Neural cell (in vitro differentiated cells): ENCODE measurements at regions not wholly inside any gene's neighbourhood (a gene's known extent, or its start where the extent isn't known, plus 50 kb on each side); places are given as distances from the start of the nearest gene placed in this dataset.

Experiments used
- H2AFZ ChIP-seq: fragments of 200-600, 300-800 bp; sonication (generic), shearing (Covaris generic); 2 replicates; pipeline ENCODE4 v1.6.0; 2014; ENCODE audit warnings: low read depth, mild to moderate bottlenecking, antibody characterized with exemption, low read length, moderate library complexity
- H3F3A ChIP-seq: fragments of 200-600 bp; shearing (Covaris generic); 2 replicates; pipeline ENCODE4 v1.6.1; 2016; ENCODE audit warnings: mild to moderate bottlenecking, moderate library complexity, mixed read lengths, antibody characterized with exemption, low read length; ENCODE audit not compliant: insufficient read depth, poor library complexity, severe bottlenecking
- H3K27ac ChIP-seq: fragments of 200-600, 300-800 bp; sonication (generic), shearing (Covaris generic); 2 replicates; pipeline ENCODE4 v1.5.1; 2014; ENCODE audit warnings: mild to moderate bottlenecking, low read length, moderate library complexity
- H3K27me3 ChIP-seq: fragments of 300-800, 200-600 bp; sonication (generic), shearing (Covaris generic); 2 replicates; pipeline ENCODE4 v1.6.0; 2014; ENCODE audit warnings: mild to moderate bottlenecking, low read depth, low read length, moderate library complexity; ENCODE audit not compliant: insufficient read depth
- H3K36me3 ChIP-seq: fragments of 300-800, 200-600 bp; sonication (generic), shearing (Covaris generic); 2 replicates; pipeline ENCODE4 v1.5.1; 2014; ENCODE audit warnings: mild to moderate bottlenecking, antibody characterized with exemption, low read length, moderate library complexity; ENCODE audit not compliant: insufficient read depth
- H3K4me2 ChIP-seq: fragments of 300-800, 200-600 bp; sonication (generic), shearing (Covaris generic); 2 replicates; pipeline ENCODE4 v1.6.0; 2014; ENCODE audit warnings: mild to moderate bottlenecking, low read length
- H3K4me3 ChIP-seq: fragments of 300-800, 200-600 bp; sonication (generic), shearing (Covaris generic); 2 replicates; pipeline ENCODE4 v1.5.1; 2014; ENCODE audit warnings: mild to moderate bottlenecking, low read length, moderate library complexity
- H3K79me2 ChIP-seq: fragments of 200-600 bp; shearing (Covaris generic); replicated peaks from 2 replicates; pipeline ENCODE4 v1.6.0; 2014; ENCODE audit warnings: mild to moderate bottlenecking, low read length, moderate library complexity; ENCODE audit not compliant: insufficient read depth
- H3K9ac ChIP-seq: fragments of 300-800, 200-600 bp; sonication (generic), shearing (Covaris generic); 2 replicates; pipeline ENCODE4 v1.6.1; 2016; ENCODE audit warnings: mild to moderate bottlenecking, low read length, mixed read lengths
- H3K9me2 ChIP-seq: fragments of 200-600 bp; shearing (Covaris generic); 2 replicates; pipeline ENCODE4 v1.6.1; 2016; ENCODE audit warnings: mild to moderate bottlenecking, low read length, mixed read lengths; ENCODE audit not compliant: insufficient read depth
- H3K9me3 ChIP-seq: fragments of 200-600, 300-800 bp; sonication (generic), shearing (Covaris generic); 2 replicates; pipeline ENCODE4 v1.6.1; 2016; ENCODE audit warnings: mild to moderate bottlenecking, mixed run types, low read length, moderate library complexity, mixed read lengths
- H4K20me1 ChIP-seq: fragments of 200-600 bp; shearing (Covaris generic); 2 replicates; pipeline ENCODE4 v1.6.1; 2016; ENCODE audit warnings: mild to moderate bottlenecking, mixed run types; ENCODE audit not compliant: insufficient read depth
- EP300 ChIP-seq: fragments of 450-650 bp; conservative IDR thresholded peaks from 2 replicates; pipeline ENCODE4 v1.6.1; 2014; ENCODE audit warnings: antibody characterized with exemption, mild to moderate bottlenecking, moderate library complexity; ENCODE audit not compliant: poor library complexity, severe bottlenecking
- EZH2 ChIP-seq: fragments of 200-600, 300-800 bp; shearing (Covaris generic), sonication (generic); IDR thresholded peaks from 2 replicates; pipeline ENCODE4 v1.6.1; 2014; ENCODE audit warnings: antibody characterized with exemption, low read length, borderline replicate concordance, mild to moderate bottlenecking; ENCODE audit not compliant: insufficient read depth, poor library complexity, severe bottlenecking
- MXI1 ChIP-seq: fragments of 450-650 bp; conservative IDR thresholded peaks from 2 replicates; pipeline ENCODE4 v1.6.1; 2014; ENCODE audit warnings: antibody characterized with exemption, mild to moderate bottlenecking; ENCODE audit not compliant: poor library complexity, severe bottlenecking
- POLR2AphosphoS5 ChIP-seq: IDR thresholded peaks from 2 replicates; pipeline ENCODE4 v1.6.1; 2012
- RAD21 ChIP-seq: fragments of 450-650 bp; conservative IDR thresholded peaks from 2 replicates; pipeline ENCODE4 v1.6.1; 2014; ENCODE audit warnings: antibody characterized with exemption, mild to moderate bottlenecking, moderate library complexity
- SMC3 ChIP-seq: fragments of 450-650 bp; conservative IDR thresholded peaks from 2 replicates; pipeline ENCODE4 v1.6.1; 2014; ENCODE audit warnings: antibody characterized with exemption, mild to moderate bottlenecking, moderate library complexity; ENCODE audit not compliant: poor library complexity
- TAF1 ChIP-seq: IDR thresholded peaks from 2 replicates; pipeline ENCODE4 v1.6.1; 2012; ENCODE audit warnings: low read depth
- TF ChIP-seq, protein P1 (sequence below): fragments of 450-650 bp; IDR thresholded peaks from 2 replicates; pipeline ENCODE4 v1.5.1; 2014; ENCODE audit warnings: antibody characterized with exemption, mild to moderate bottlenecking, moderate library complexity; ENCODE audit not compliant: poor library complexity, severe bottlenecking
- TF ChIP-seq, protein P2 (sequence below): IDR thresholded peaks from 2 replicates; pipeline ENCODE4 v1.6.1; 2012; ENCODE audit warnings: borderline replicate concordance

DNA sequence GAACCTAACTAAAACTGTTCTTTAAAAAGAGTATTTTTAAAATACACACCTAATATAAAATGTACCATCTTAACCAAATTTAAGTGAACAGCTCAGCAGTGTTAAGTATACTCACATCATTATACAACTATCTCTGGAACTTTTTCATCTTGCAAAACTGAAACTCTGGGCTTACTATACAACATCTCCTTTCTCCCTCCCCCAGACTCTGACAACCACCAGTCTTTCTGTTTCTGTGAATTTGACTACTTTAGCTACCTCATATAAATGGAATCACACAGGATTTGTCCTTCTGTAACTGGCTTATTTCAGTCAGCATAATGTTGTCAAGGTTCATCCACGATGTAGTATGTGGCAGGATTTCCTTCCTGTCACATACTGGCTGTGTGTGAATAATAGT is 93.5 kb downstream of the FOXD1 start:
- Histone ChIP-seq H3F3A (no peaks in the 10 kb centered on the region), H3K27me3 (no peaks in the 10 kb centered on the region), H3K4me2 (no peak overlapping the region)

DNA sequence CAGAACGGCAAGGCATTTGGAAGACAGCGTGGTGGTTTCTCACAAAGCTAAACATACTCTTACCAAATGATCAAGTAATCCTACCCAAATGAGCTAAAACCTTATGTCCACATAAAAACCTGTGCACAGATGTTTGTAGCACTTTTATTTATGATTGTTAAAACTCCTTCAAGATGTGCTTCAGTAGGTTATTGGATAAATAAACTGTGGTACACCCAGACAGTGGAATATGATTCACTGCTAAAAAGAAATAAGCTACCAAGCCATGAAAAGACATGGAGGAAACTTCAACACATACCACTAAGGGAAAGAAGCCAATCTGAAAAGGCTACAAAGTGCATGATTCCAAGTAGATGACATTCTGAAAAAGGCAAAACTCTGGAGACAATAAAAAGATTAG is 94.2 kb downstream of the FOXD1 start:
- H3K27me3 ChIP-seq, result no peaks in the 10 kb centered on the region
- no peak overlapping the region for H3K27ac ChIP-seq
- H3K4me2 ChIP-seq, result no peak overlapping the region

More for the DNA sequence above, 93.5 kb downstream of the FOXD1 start:
- Histone ChIP-seq H3K36me3 (no peaks in the 10 kb centered on the region), H3K27ac (no peak overlapping the region), H3K9me2 (no peaks in the 10 kb centered on the region), H3K79me2 (no peaks in the 10 kb centered on the region), H3K9ac (no peak overlapping the region), H3K9me3 (no peaks in the 10 kb centered on the region), H4K20me1 (no peaks in the 10 kb centered on the region), H3K4me3 (no peak overlapping the region), H2AFZ (no peak overlapping the region)
- no peak for TF ChIP-seq MXI1
- no peak for TF ChIP-seq EZH2
- TF ChIP-seq POLR2AphosphoS5, result no peak
- no peak for TF ChIP-seq EP300
- TF ChIP-seq, protein P1, sequence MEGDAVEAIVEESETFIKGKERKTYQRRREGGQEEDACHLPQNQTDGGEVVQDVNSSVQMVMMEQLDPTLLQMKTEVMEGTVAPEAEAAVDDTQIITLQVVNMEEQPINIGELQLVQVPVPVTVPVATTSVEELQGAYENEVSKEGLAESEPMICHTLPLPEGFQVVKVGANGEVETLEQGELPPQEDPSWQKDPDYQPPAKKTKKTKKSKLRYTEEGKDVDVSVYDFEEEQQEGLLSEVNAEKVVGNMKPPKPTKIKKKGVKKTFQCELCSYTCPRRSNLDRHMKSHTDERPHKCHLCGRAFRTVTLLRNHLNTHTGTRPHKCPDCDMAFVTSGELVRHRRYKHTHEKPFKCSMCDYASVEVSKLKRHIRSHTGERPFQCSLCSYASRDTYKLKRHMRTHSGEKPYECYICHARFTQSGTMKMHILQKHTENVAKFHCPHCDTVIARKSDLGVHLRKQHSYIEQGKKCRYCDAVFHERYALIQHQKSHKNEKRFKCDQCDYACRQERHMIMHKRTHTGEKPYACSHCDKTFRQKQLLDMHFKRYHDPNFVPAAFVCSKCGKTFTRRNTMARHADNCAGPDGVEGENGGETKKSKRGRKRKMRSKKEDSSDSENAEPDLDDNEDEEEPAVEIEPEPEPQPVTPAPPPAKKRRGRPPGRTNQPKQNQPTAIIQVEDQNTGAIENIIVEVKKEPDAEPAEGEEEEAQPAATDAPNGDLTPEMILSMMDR, result no peak
- TF ChIP-seq SMC3, result no peak
- TF ChIP-seq RAD21, result no peak
- TF ChIP-seq TAF1, result no peak
- TF ChIP-seq, protein P2, sequence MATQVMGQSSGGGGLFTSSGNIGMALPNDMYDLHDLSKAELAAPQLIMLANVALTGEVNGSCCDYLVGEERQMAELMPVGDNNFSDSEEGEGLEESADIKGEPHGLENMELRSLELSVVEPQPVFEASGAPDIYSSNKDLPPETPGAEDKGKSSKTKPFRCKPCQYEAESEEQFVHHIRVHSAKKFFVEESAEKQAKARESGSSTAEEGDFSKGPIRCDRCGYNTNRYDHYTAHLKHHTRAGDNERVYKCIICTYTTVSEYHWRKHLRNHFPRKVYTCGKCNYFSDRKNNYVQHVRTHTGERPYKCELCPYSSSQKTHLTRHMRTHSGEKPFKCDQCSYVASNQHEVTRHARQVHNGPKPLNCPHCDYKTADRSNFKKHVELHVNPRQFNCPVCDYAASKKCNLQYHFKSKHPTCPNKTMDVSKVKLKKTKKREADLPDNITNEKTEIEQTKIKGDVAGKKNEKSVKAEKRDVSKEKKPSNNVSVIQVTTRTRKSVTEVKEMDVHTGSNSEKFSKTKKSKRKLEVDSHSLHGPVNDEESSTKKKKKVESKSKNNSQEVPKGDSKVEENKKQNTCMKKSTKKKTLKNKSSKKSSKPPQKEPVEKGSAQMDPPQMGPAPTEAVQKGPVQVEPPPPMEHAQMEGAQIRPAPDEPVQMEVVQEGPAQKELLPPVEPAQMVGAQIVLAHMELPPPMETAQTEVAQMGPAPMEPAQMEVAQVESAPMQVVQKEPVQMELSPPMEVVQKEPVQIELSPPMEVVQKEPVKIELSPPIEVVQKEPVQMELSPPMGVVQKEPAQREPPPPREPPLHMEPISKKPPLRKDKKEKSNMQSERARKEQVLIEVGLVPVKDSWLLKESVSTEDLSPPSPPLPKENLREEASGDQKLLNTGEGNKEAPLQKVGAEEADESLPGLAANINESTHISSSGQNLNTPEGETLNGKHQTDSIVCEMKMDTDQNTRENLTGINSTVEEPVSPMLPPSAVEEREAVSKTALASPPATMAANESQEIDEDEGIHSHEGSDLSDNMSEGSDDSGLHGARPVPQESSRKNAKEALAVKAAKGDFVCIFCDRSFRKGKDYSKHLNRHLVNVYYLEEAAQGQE, result no peak

More for the DNA sequence above, 94.2 kb downstream of the FOXD1 start:
- Histone ChIP-seq H4K20me1 (no peaks in the 10 kb centered on the region), H2AFZ (no peak overlapping the region), H3K4me3 (no peak overlapping the region), H3K9ac (no peak overlapping the region), H3K9me3 (no peaks in the 10 kb centered on the region), H3K36me3 (no peaks in the 10 kb centered on the region), H3K79me2 (no peaks in the 10 kb centered on the region), H3F3A (no peaks in the 10 kb centered on the region), H3K9me2 (no peaks in the 10 kb centered on the region)
- TF ChIP-seq, protein P1, result no peak
- no peak for TF ChIP-seq EP300
- no peak for TF ChIP-seq EZH2
- no peak for TF ChIP-seq POLR2AphosphoS5
- TF ChIP-seq MXI1, result no peak
- no peak for TF ChIP-seq TAF1
- TF ChIP-seq RAD21, result no peak
- no peak for TF ChIP-seq SMC3
- TF ChIP-seq, protein P2, result no peak
